ENCODE measurements at regions not wholly inside any gene's neighbourhood (a gene's known extent, or its start where the extent isn't known, plus 50 kb on each side); places are given as distances from the start of the nearest gene placed in this dataset.

GRCh38 chr13:85383291-85383690 is 415.9 kb downstream of the SLITRK6 start:
- H3K79me2 ChIP-seq (ENCODE audit: low read length), result no peaks in the 10 kb centered on the region
- H3K9ac ChIP-seq (ENCODE audit: low read length), result no peak overlapping the region
- H3K27ac ChIP-seq (ENCODE audit: low read length), result no peak overlapping the region
- H3K4me1 ChIP-seq (ENCODE audit: low read length), result peaks cover 24% of the 10 kb centered on the region
- no peak for TF ChIP-seq CTCF (IDR thresholded peaks at IDR 0.05; ENCODE audit: low read depth, low read length)
- TF ChIP-seq EZH2phosphoT487 (IDR thresholded peaks at IDR 0.05; ENCODE audit: low read depth), result no peak
- H4K20me1 ChIP-seq (ENCODE audit: insufficient read depth, low read length), result no peaks in the 10 kb centered on the region
- no peaks in the 10 kb centered on the region for H3K9me3 ChIP-seq (ENCODE audit: insufficient read depth, low read length)
- no peak overlapping the region for H2AFZ ChIP-seq (ENCODE audit: low read depth, low read length)
- no peak overlapping the region for H3K4me3 ChIP-seq (ENCODE audit: low read length)
- H3K36me3 ChIP-seq (replicated peaks; ENCODE audit: low read depth, low read length), result no peaks in the 10 kb centered on the region
- no peaks in the 10 kb centered on the region for H3K27me3 ChIP-seq (ENCODE audit: low read depth, low read length)
- no peak overlapping the region for H3K4me2 ChIP-seq (ENCODE audit: low read length)

GRCh38 chr13:85381082-85381481 is 418.1 kb downstream of the SLITRK6 start:
- H2AFZ ChIP-seq (ENCODE audit: low read depth, low read length), result no peak overlapping the region
- H4K20me1 ChIP-seq (ENCODE audit: insufficient read depth, low read length), result no peaks in the 10 kb centered on the region
- no peaks in the 10 kb centered on the region for H3K79me2 ChIP-seq (ENCODE audit: low read length)
- no peak overlapping the region for H3K9ac ChIP-seq (ENCODE audit: low read length)
- H3K27ac ChIP-seq (ENCODE audit: low read length), result no peak overlapping the region
- no peak overlapping the region for H3K4me3 ChIP-seq (ENCODE audit: low read length)
- no peak overlapping the region for H3K4me2 ChIP-seq (ENCODE audit: low read length)
- H3K9me3 ChIP-seq (ENCODE audit: insufficient read depth, low read length), result no peaks in the 10 kb centered on the region
- H3K36me3 ChIP-seq (replicated peaks; ENCODE audit: low read depth, low read length), result no peaks in the 10 kb centered on the region
- H3K27me3 ChIP-seq (ENCODE audit: low read depth, low read length), result no peaks in the 10 kb centered on the region
- TF ChIP-seq EZH2phosphoT487 (IDR thresholded peaks at IDR 0.05; ENCODE audit: low read depth) (no peak), CTCF (IDR thresholded peaks at IDR 0.05; ENCODE audit: low read depth, low read length) (no peak)
- H3K4me1 ChIP-seq (ENCODE audit: low read length), result peaks cover 18% of the 10 kb centered on the region

GRCh38 chr13:85379991-85380390 is 419.2 kb downstream of the SLITRK6 start:
- Histone ChIP-seq H3K4me1 (ENCODE audit: low read length) (peaks cover 12% of the 10 kb centered on the region), H4K20me1 (ENCODE audit: insufficient read depth, low read length) (no peaks in the 10 kb centered on the region), H3K4me2 (ENCODE audit: low read length) (no peak overlapping the region), H2AFZ (ENCODE audit: low read depth, low read length) (peak overlapping the region; percentile 39; the same call in 1 of the 2 replicates), H3K9me3 (ENCODE audit: insufficient read depth, low read length) (no peaks in the 10 kb centered on the region), H3K79me2 (ENCODE audit: low read length) (no peaks in the 10 kb centered on the region), H3K36me3 (replicated peaks; ENCODE audit: low read depth, low read length) (no peaks in the 10 kb centered on the region), H3K27me3 (ENCODE audit: low read depth, low read length) (no peaks in the 10 kb centered on the region), H3K4me3 (ENCODE audit: low read length) (no peak overlapping the region), H3K27ac (ENCODE audit: low read length) (no peak overlapping the region), H3K9ac (ENCODE audit: low read length) (no peak overlapping the region)
- no peak for TF ChIP-seq CTCF (IDR thresholded peaks at IDR 0.05; ENCODE audit: low read depth, low read length)
- TF ChIP-seq EZH2phosphoT487 (IDR thresholded peaks at IDR 0.05; ENCODE audit: low read depth), result no peak

- Histone ChIP-seq H3K27ac (ENCODE audit: low read length) (no peak overlapping the region), H2AFZ (ENCODE audit: low read depth, low read length) (peak overlapping the region; percentile 39; the same call in 1 of the 2 replicates), H3K4me3 (ENCODE audit: low read length) (peak overlapping the region; percentile 22; the same call in 1 of the 2 replicates), H3K4me1 (ENCODE audit: low read length) (peaks cover 12% of the 10 kb centered on the region), H3K36me3 (replicated peaks; ENCODE audit: low read depth, low read length) (no peaks in the 10 kb centered on the region), H4K20me1 (ENCODE audit: insufficient read depth, low read length) (no peaks in the 10 kb centered on the region), H3K4me2 (ENCODE audit: low read length) (peak overlapping the region; percentile 51), H3K9ac (ENCODE audit: low read length) (no peak overlapping the region), H3K79me2 (ENCODE audit: low read length) (no peaks in the 10 kb centered on the region), H3K27me3 (ENCODE audit: low read depth, low read length) (no peaks in the 10 kb centered on the region), H3K9me3 (ENCODE audit: insufficient read depth, low read length) (no peaks in the 10 kb centered on the region)
- TF ChIP-seq EZH2phosphoT487 (IDR thresholded peaks at IDR 0.05; ENCODE audit: low read depth), result no peak
- no peak for TF ChIP-seq CTCF (IDR thresholded peaks at IDR 0.05; ENCODE audit: low read depth, low read length)
Observed at GRCh38 chr13:85379433-85379832, 419.8 kb downstream of the SLITRK6 start.
